H1 (cell line): ENCODE measurements at regions not wholly inside any gene's neighbourhood (a gene's known extent, or its start where the extent isn't known, plus 50 kb on each side); places are given as distances from the start of the nearest gene placed in this dataset.

Experiments used
- CTCF ChIA-PET: fragments of 300-600 bp; sonication (Branson Sonifier 250); formaldehyde crosslinking; loops from one replicate; lab custom pipeline; 2021; ENCODE audit not compliant: partially characterized antibody; lab: Charles Lee
- POLR2A ChIA-PET: fragments of 300-600 bp; sonication (Branson Sonifier 250); formaldehyde crosslinking; loops from one replicate; lab custom pipeline; 2021; ENCODE audit warnings: inconsistent platforms; ENCODE audit not compliant: partially characterized antibody; lab: Charles Lee
- DNase-seq, 2 experiments: peaks; one replicate each; pipeline versions ENCODE4 v3.0.0 to v3.0.0-alpha.2; 2010 to 2022; ENCODE audit warnings: low spot score in 2 of 2, low read depth in 1 of 2, mixed read lengths in 1 of 2
- FAIRE-seq: peaks from 2 replicates; lab custom pipeline; 2011; peaks lifted over from hg19 to GRCh38; lab: Jason Lieb, UNC
- H2AFZ ChIP-seq: 2 replicates; pipeline ENCODE4 v1.8.1; 2012; ENCODE audit warnings: low read length, inconsistent platforms
- H2AK5ac ChIP-seq: 2 replicates; pipeline ENCODE4 v1.6.1; 2013; ENCODE audit warnings: low read depth, low read length
- H2BK120ac ChIP-seq: replicated peaks from 2 replicates; pipeline ENCODE3; 2013; ENCODE audit warnings: low read depth, low read length, inconsistent platforms
- H2BK12ac ChIP-seq: 2 replicates; pipeline ENCODE4 v1.6.1; 2013; ENCODE audit warnings: low read depth, low read length
- H2BK15ac ChIP-seq: 2 replicates; pipeline ENCODE4 v1.6.1; 2013; ENCODE audit warnings: low read length
- H2BK20ac ChIP-seq: 2 replicates; pipeline ENCODE4 v1.6.1; 2013; ENCODE audit warnings: low read length
- H2BK5ac ChIP-seq: 2 replicates; pipeline ENCODE4 v1.6.1; 2013; ENCODE audit warnings: low read depth, low read length
- H3K14ac ChIP-seq: 2 replicates; pipeline ENCODE4 v1.6.1; 2013; ENCODE audit warnings: inconsistent platforms; ENCODE audit not compliant: insufficient read length
- H3K18ac ChIP-seq: 2 replicates; pipeline ENCODE4 v1.6.1; 2013; ENCODE audit warnings: low read length; ENCODE audit errors: extremely low read depth
- H3K23ac ChIP-seq: 2 replicates; pipeline ENCODE4 v1.6.1; 2013; ENCODE audit warnings: inconsistent platforms; ENCODE audit not compliant: insufficient read length
- H3K23me2 ChIP-seq: 2 replicates; pipeline ENCODE4 v1.6.1; 2013; ENCODE audit warnings: low read depth, low read length
- H3K27ac ChIP-seq: 2 replicates; pipeline ENCODE4 v1.6.1; 2011; ENCODE audit warnings: low read depth, low read length, inconsistent platforms
- H3K27me3 ChIP-seq, 4 experiments: replicated peaks in 1 of 4; 1 replicate in 1 of 4; 2 replicates in 3 of 4; pipeline versions ENCODE4 v1.6.1 to v1.8.1; 2011 to 2013; ENCODE audit warnings: low read length in 3 of 4, mild to moderate bottlenecking in 3 of 4, inconsistent platforms in 2 of 4, mixed read lengths in 2 of 4, moderate library complexity in 1 of 4; ENCODE audit not compliant: control insufficient read depth in 3 of 4, insufficient read depth in 3 of 4; ENCODE audit errors: extremely low read depth in 1 of 4
- H3K36me3 ChIP-seq, 4 experiments: 2 replicates each; pipeline versions ENCODE4 v1.6.1 to v1.8.1; 2011 to 2013; ENCODE audit warnings: mild to moderate bottlenecking in 4 of 4, low read length in 3 of 4, moderate library complexity in 2 of 4, control low read depth in 1 of 4, inconsistent platforms in 1 of 4; ENCODE audit not compliant: insufficient read depth in 4 of 4, control insufficient read depth in 2 of 4
- H3K4ac ChIP-seq: replicated peaks from 2 replicates; pipeline ENCODE3; 2013; ENCODE audit warnings: low read length, low read depth, mixed read lengths, inconsistent platforms; ENCODE audit not compliant: insufficient read length
- H3K4me1 ChIP-seq, 4 experiments: replicated peaks in 1 of 4; 1 replicate in 1 of 4; 2 replicates in 3 of 4; pipeline versions ENCODE4 v1.6.1 to v1.8.1; 2011 to 2013; ENCODE audit warnings: low read length in 3 of 4, inconsistent platforms in 2 of 4, mixed read lengths in 1 of 4; ENCODE audit not compliant: insufficient read depth in 4 of 4, control insufficient read depth in 3 of 4
- H3K4me2 ChIP-seq, 2 experiments: 2 replicates each; pipeline versions ENCODE4 v1.6.1 to v1.8.1; 2011 to 2013; ENCODE audit warnings: low read depth in 2 of 2, low read length in 2 of 2, control low read depth in 1 of 2, inconsistent platforms in 1 of 2, mild to moderate bottlenecking in 1 of 2; ENCODE audit not compliant: insufficient read depth in 1 of 2
- H3K4me3 ChIP-seq, 4 experiments: fragments of 200-600, 300-600 bp in 1 of 4; sonication (generic), shearing (Covaris generic), sonication (Bioruptor Twin) in 1 of 4; 2 replicates each; pipeline versions ENCODE4 v1.5.1 to v1.8.1; 2011 to 2016; ENCODE audit warnings: low read length in 4 of 4, low read depth in 3 of 4, control low read depth in 2 of 4, inconsistent platforms in 2 of 4, mild to moderate bottlenecking in 2 of 4, mixed read lengths in 1 of 4, moderate library complexity in 1 of 4; ENCODE audit not compliant: insufficient read depth in 2 of 4; ENCODE audit errors: extremely low read depth in 1 of 4
- H3K56ac ChIP-seq: replicated peaks from 2 replicates; pipeline ENCODE3; 2013; ENCODE audit warnings: low read depth, mild to moderate bottlenecking, mixed read lengths, low read length, inconsistent platforms; ENCODE audit not compliant: insufficient read length
- H3K79me1 ChIP-seq: 2 replicates; pipeline ENCODE4 v1.6.1; 2013; ENCODE audit warnings: low read depth, low read length, control low read depth
- H3K79me2 ChIP-seq, 2 experiments: 2 replicates each; pipeline versions ENCODE4 v1.6.1 to v1.8.1; 2012 to 2013; ENCODE audit warnings: low read length in 2 of 2, mild to moderate bottlenecking in 2 of 2, inconsistent platforms in 1 of 2; ENCODE audit not compliant: insufficient read depth in 2 of 2, control insufficient read depth in 1 of 2
- H3K9ac ChIP-seq, 4 experiments: replicated peaks in 1 of 4; 1 replicate in 1 of 4; 2 replicates in 3 of 4; pipeline versions ENCODE4 v1.6.1 to v1.8.1; 2011 to 2013; ENCODE audit warnings: low read depth in 3 of 4, low read length in 3 of 4, control low read depth in 2 of 4, mild to moderate bottlenecking in 2 of 4, moderate library complexity in 2 of 4, inconsistent platforms in 1 of 4; ENCODE audit errors: extremely low read depth in 1 of 4
- H3K9me3 ChIP-seq, 2 experiments: 2 replicates each; pipeline versions ENCODE4 v1.6.1 to v1.8.1; 2012 to 2013; ENCODE audit warnings: mild to moderate bottlenecking in 2 of 2, moderate library complexity in 2 of 2, control low read depth in 1 of 2, inconsistent platforms in 1 of 2, low read depth in 1 of 2, low read length in 1 of 2, mixed read lengths in 1 of 2; ENCODE audit not compliant: insufficient read depth in 2 of 2
- H4K20me1 ChIP-seq, 2 experiments: replicated peaks in 1 of 2; 2 replicates each; pipeline versions ENCODE3 to v1.8.1; 2011 to 2013; ENCODE audit warnings: inconsistent platforms in 2 of 2, low read length in 2 of 2, mild to moderate bottlenecking in 1 of 2; ENCODE audit not compliant: insufficient read depth in 2 of 2, control insufficient read depth in 1 of 2
- H4K5ac ChIP-seq: 2 replicates; pipeline ENCODE4 v1.6.1; 2013; ENCODE audit warnings: low read length, low read depth, mixed read lengths, inconsistent platforms; ENCODE audit not compliant: insufficient read length
- H4K8ac ChIP-seq: 2 replicates; pipeline ENCODE4 v1.8.0; 2013; ENCODE audit warnings: mild to moderate bottlenecking, moderate library complexity, low read length, inconsistent platforms; ENCODE audit not compliant: insufficient read depth; ENCODE audit errors: extremely low read depth
- H4K91ac ChIP-seq: replicated peaks from 2 replicates; pipeline ENCODE3; 2013; ENCODE audit warnings: low read length, mixed read lengths, inconsistent platforms; ENCODE audit not compliant: insufficient read length
- CBX8 ChIP-seq: fragments of 300-800, 300-1000 bp; sonication (generic); IDR thresholded peaks from 2 replicates; pipeline ENCODE4 v1.7.1; 2016; ENCODE audit warnings: low read depth, low read length, borderline replicate concordance
- CHD1 ChIP-seq: IDR thresholded peaks from 2 replicates; pipeline ENCODE4 v1.6.1; 2012; ENCODE audit warnings: low read depth, low read length, improper control_type of control experiment
- EGR1 ChIP-seq: IDR thresholded peaks from 2 replicates; pipeline ENCODE4 v1.6.1; 2011; ENCODE audit warnings: low read depth, low read length, borderline replicate concordance
- GTF2F1 ChIP-seq: IDR thresholded peaks from 2 replicates; pipeline ENCODE4 v1.6.1; 2012; ENCODE audit warnings: low read depth, low read length, improper control_type of control experiment, borderline replicate concordance
- KDM1A ChIP-seq: fragments of 200-600, 300-600 bp; sonication (generic); IDR thresholded peaks from 2 replicates; pipeline ENCODE4 v1.7.1; 2016; ENCODE audit warnings: mild to moderate bottlenecking, low read length, borderline replicate concordance
- PHF8 ChIP-seq: fragments of 200-600 bp; sonication (generic); conservative IDR thresholded peaks from 2 replicates; pipeline ENCODE4 v1.7.1; 2012; ENCODE audit warnings: low read depth, mild to moderate bottlenecking, inconsistent platforms, low read length, moderate library complexity
- POLR2A ChIP-seq, 2 experiments: IDR thresholded peaks; 1 replicate in 1 of 2; 2 replicates in 1 of 2; pipeline ENCODE4 v1.6.1; 2011; ENCODE audit warnings: low read depth in 2 of 2, low read length in 2 of 2, mild to moderate bottlenecking in 2 of 2; ENCODE audit errors: control extremely low read depth in 1 of 2
- RFX5 ChIP-seq: IDR thresholded peaks from 2 replicates; pipeline ENCODE4 v1.6.1; 2011; ENCODE audit warnings: low read depth, low read length, improper control_type of control experiment, borderline replicate concordance
- RXRA ChIP-seq: IDR thresholded peaks from 2 replicates; pipeline ENCODE4 v1.6.1; 2011; ENCODE audit warnings: low read depth, mild to moderate bottlenecking, low read length, moderate library complexity; ENCODE audit not compliant: insufficient read depth
- SRF ChIP-seq: IDR thresholded peaks from 2 replicates; pipeline ENCODE4 v1.6.1; 2011; ENCODE audit warnings: mild to moderate bottlenecking, low read depth, low read length, moderate library complexity
- TAF7 ChIP-seq: optimal IDR thresholded peaks from 2 replicates; pipeline ENCODE3; 2011; ENCODE audit warnings: low read depth, mild to moderate bottlenecking, inconsistent platforms, low read length, moderate library complexity, borderline replicate concordance
- TBP ChIP-seq: IDR thresholded peaks from 2 replicates; pipeline ENCODE4 v1.6.1; 2011; ENCODE audit warnings: low read depth, low read length, improper control_type of control experiment
- WGBS, 2 experiments: shearing (Covaris generic) in 1 of 2; methylation state at CpG; one replicate each; pipeline versions ENCODE4 v1.1.6 to v1.1.7; 2013 to 2015; ENCODE audit warnings: low lambda C conversion rate in 2 of 2, mixed read lengths in 2 of 2, inconsistent platforms in 1 of 2, low coverage in 1 of 2, missing lambda C conversion rate in 1 of 2; ENCODE audit not compliant: insufficient replicate concordance in 2 of 2, insufficient coverage in 1 of 2, insufficient read length in 1 of 2; ENCODE audit errors: extremely low coverage in 1 of 2, missing lambda C conversion rate in 1 of 2; 5-methylcytosine and 5-hydroxymethylcytosine counted together
- TF ChIP-seq, protein P1 (sequence below): IDR thresholded peaks from 2 replicates; pipeline ENCODE4 v1.6.1; 2012; ENCODE audit warnings: inconsistent platforms

DNA sequence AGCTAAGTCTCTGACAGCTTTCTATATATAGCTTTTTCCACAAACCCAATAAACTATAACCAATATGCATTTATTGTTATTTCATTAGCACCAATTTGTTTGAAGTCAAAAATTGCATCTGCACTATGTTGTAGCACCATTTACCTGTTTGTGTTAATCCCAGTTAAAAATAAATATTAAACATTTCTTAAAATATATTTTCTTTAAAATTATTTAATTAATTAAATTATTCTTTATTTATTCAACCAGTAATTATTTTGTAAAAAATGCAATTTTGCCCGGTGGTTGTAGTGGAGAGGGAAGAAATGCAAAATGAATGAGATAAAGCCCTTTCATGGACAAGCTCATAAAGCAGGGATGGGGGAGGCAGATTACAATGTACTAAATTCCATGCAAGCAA, 1257.9 kb downstream of the PCDH17 start:
- FAIRE-seq (no peak), DNase-seq (no peak)
- Histone ChIP-seq H3K4me3 (no peak overlapping the region), H2BK120ac (no peak overlapping the region), H3K4me2 (no peak overlapping the region), H3K27me3 (no peaks in the 10 kb centered on the region), H3K9me3 (no peaks in the 10 kb centered on the region), H4K8ac (no peak overlapping the region), H2BK12ac (no peak overlapping the region), H4K20me1 (no peaks in the 10 kb centered on the region), H3K9ac (no peak overlapping the region), H3K4me1 (peaks cover 0 to 5% (median under 1%) of the 10 kb centered on the region in 4 experiments; a peak in 1 of 7 replicates), H4K5ac (no peak overlapping the region), H3K18ac (no peak overlapping the region), H3K23me2 (no peaks in the 10 kb centered on the region), H3K79me2 (no peaks in the 10 kb centered on the region), H3K27ac (no peak overlapping the region), H3K23ac (no peak overlapping the region), H2BK5ac (no peak overlapping the region), H3K4ac (no peak overlapping the region), H3K14ac (no peak overlapping the region), H2AFZ (no peak overlapping the region), H3K79me1 (no peaks in the 10 kb centered on the region), H3K36me3 (no peaks in the 10 kb centered on the region), H3K56ac (no peak overlapping the region), H2AK5ac (no peak overlapping the region), H2BK20ac (no peak overlapping the region), H2BK15ac (no peak overlapping the region), H4K91ac (no peak overlapping the region)
- ChIA-PET CTCF (interaction anchor here (0.8 to 0.9 kb wide), 2 partner anchors 12 to 17 kb away, joined by 3 read pairs; no protein-coding TSS in a partner anchor), POLR2A (no interaction called here)
- WGBS, 2 experiments, result 96% methylated on average over 1 of the region's 1 CpG; no CpG with 5 or more reads in 1 of the 2 experiments
- TF ChIP-seq CHD1 (no peak), KDM1A (no peak), POLR2A (IDR thresholded peaks at IDR 0.05; ENCODE audit: control extremely low read depth in 1 of 2, low read depth in 2 of 2, low read length in 2 of 2) (no peak), RFX5 (no peak), TBP (no peak), CBX8 (no peak), EGR1 (no peak), RXRA (no peak), SRF (no peak), PHF8 (no peak), TAF7 (no peak), GTF2F1 (no peak)
- TF ChIP-seq, protein P1, sequence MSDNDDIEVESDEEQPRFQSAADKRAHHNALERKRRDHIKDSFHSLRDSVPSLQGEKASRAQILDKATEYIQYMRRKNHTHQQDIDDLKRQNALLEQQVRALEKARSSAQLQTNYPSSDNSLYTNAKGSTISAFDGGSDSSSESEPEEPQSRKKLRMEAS, result no peak
